ENCODE measurements at regions not wholly inside any gene's neighbourhood (a gene's known extent, or its start where the extent isn't known, plus 50 kb on each side); places are given as distances from the start of the nearest gene placed in this dataset.
"Not testable (repeated sequence)": the region's sequence is repeated elsewhere in the genome, so short reads cannot be mapped to it uniquely, and the experiment has no call there.

GRCh38 chr6:125618629-125619028 is 130.8 kb upstream of the HEY2 start:
- CTCF ChIA-PET: interaction anchor here (1.0 kb wide), 1 partner anchor 283 kb away, joined by 3 read pairs; no protein-coding TSS in a partner anchor
- TF ChIP-seq CTCF (IDR thresholded peaks at IDR 0.05; ENCODE audit: insufficient read depth, low read depth, low read length): no peak
- no peak for DNase-seq (ENCODE audit: low read depth)
- Histone ChIP-seq H3K27me3 (ENCODE audit: control insufficient read depth, insufficient read depth, low read length) (no peaks in the 10 kb centered on the region), H3K36me3 (ENCODE audit: control insufficient read depth, insufficient read depth, low read length) (no peaks in the 10 kb centered on the region), H3K4me3 (ENCODE audit: low read depth, low read length) (no peak overlapping the region)
- POLR2A ChIA-PET: no interaction called here

GRCh38 chr6:125623085-125623484 is 126.3 kb upstream of the HEY2 start:
- DNase-seq (ENCODE audit: low read depth): no peak
- H3K4me3 ChIP-seq (ENCODE audit: low read depth, low read length): no peak overlapping the region
- H3K27me3 ChIP-seq (ENCODE audit: control insufficient read depth, insufficient read depth, low read length): no peaks in the 10 kb centered on the region
- ChIA-PET POLR2A (no interaction called here), CTCF (interaction anchor here (1.6 kb wide), 1 partner anchor 10 kb away, joined by 5 read pairs; no protein-coding TSS in a partner anchor)
- H3K36me3 ChIP-seq (ENCODE audit: control insufficient read depth, insufficient read depth, low read length): no peaks in the 10 kb centered on the region
- TF ChIP-seq CTCF (IDR thresholded peaks at IDR 0.05; ENCODE audit: insufficient read depth, low read depth, low read length): no peak

GRCh38 chr6:125631165-125631564 is 118.3 kb upstream of the HEY2 start:
- no peaks in the 10 kb centered on the region; the same call in 1 of the 2 replicates for H3K27me3 ChIP-seq (ENCODE audit: control insufficient read depth, insufficient read depth, low read length)
- ChIA-PET POLR2A (no interaction called here), CTCF (no interaction called here)
- H3K36me3 ChIP-seq (ENCODE audit: control insufficient read depth, insufficient read depth, low read length): no peaks in the 10 kb centered on the region
- TF ChIP-seq CTCF (IDR thresholded peaks at IDR 0.05; ENCODE audit: insufficient read depth, low read depth, low read length): no peak
- no peak overlapping the region for H3K4me3 ChIP-seq (ENCODE audit: low read depth, low read length)
- DNase-seq (ENCODE audit: low read depth): no peak

- CTCF ChIA-PET; H3K36me3 ChIP-seq (ENCODE audit: control insufficient read depth, insufficient read depth, low read length); H3K27me3 ChIP-seq (ENCODE audit: control insufficient read depth, insufficient read depth, low read length); DNase-seq (ENCODE audit: low read depth); POLR2A ChIA-PET; H3K4me3 ChIP-seq (ENCODE audit: low read depth, low read length): not testable (repeated sequence)
These were observed 113.4 kb upstream of the HEY2 start for GRCh38 chr6:125636011-125636410.

GRCh38 chr6:125636671-125637070 is 112.8 kb upstream of the HEY2 start:
- Histone ChIP-seq H3K27me3 (ENCODE audit: control insufficient read depth, insufficient read depth, low read length) (no peaks in the 10 kb centered on the region), H3K4me3 (ENCODE audit: low read depth, low read length) (no peak overlapping the region), H3K36me3 (ENCODE audit: control insufficient read depth, insufficient read depth, low read length) (no peaks in the 10 kb centered on the region)
- DNase-seq (ENCODE audit: low read depth): no peak
- POLR2A ChIA-PET: no interaction called here
- CTCF ChIA-PET: no interaction called here
- no peak for TF ChIP-seq CTCF (IDR thresholded peaks at IDR 0.05; ENCODE audit: insufficient read depth, low read depth, low read length)

GRCh38 chr6:125637207-125637606 is 112.2 kb upstream of the HEY2 start:
- CTCF ChIA-PET: no interaction called here
- no peaks in the 10 kb centered on the region for H3K27me3 ChIP-seq (ENCODE audit: control insufficient read depth, insufficient read depth, low read length)
- no peak overlapping the region for H3K4me3 ChIP-seq (ENCODE audit: low read depth, low read length)
- DNase-seq (ENCODE audit: low read depth): no peak
- TF ChIP-seq CTCF (IDR thresholded peaks at IDR 0.05; ENCODE audit: insufficient read depth, low read depth, low read length): no peak
- no peaks in the 10 kb centered on the region for H3K36me3 ChIP-seq (ENCODE audit: control insufficient read depth, insufficient read depth, low read length)
- POLR2A ChIA-PET: no interaction called here
